Tibial nerve (tissue), 4 donors: ENCODE measurements at regions not wholly inside any gene's neighbourhood (a gene's known extent, or its start where the extent isn't known, plus 50 kb on each side); places are given as distances from the start of the nearest gene placed in this dataset.

Experiments used
- DNase-seq, 2 donors: peaks; one replicate each; pipeline ENCODE4 v3.0.0-alpha.2; 2019; ENCODE audit warnings: low spot score in 2 of 2
- H3K27ac ChIP-seq, 4 donors: fragments of 200-600 bp; sonication (generic) in 3 of 4; one replicate each; pipeline ENCODE4 v1.5.1; 2017 to 2019; ENCODE audit warnings: mild to moderate bottlenecking in 1 of 4
- H3K27me3 ChIP-seq, 2 donors: fragments of 200-600 bp; sonication (generic) in 1 of 2; one replicate each; pipeline versions ENCODE4 v1.5.1 to v1.6.0; 2017 to 2019
- H3K36me3 ChIP-seq, 3 donors: fragments of 200-600 bp; sonication (generic); one replicate each; pipeline ENCODE4 v1.5.1; 2018 to 2019
- H3K4me1 ChIP-seq, 4 donors: fragments of 200-600 bp; sonication (generic) in 3 of 4; one replicate each; pipeline ENCODE4 v1.5.1; 2017 to 2019
- H3K4me3 ChIP-seq, 4 donors: fragments of 200-600 bp; sonication (generic) in 3 of 4; one replicate each; pipeline ENCODE4 v1.5.1; 2017 to 2019; ENCODE audit warnings: mild to moderate bottlenecking in 1 of 4, moderate library complexity in 1 of 4
- H3K9me3 ChIP-seq, 4 donors: fragments of 200-600 bp; sonication (generic) in 3 of 4; one replicate each; pipeline ENCODE4 v1.5.1; 2017 to 2019
- CTCF ChIP-seq, 5 experiments: fragments of 200-600 bp in 3 of 5; fragments of 450-650 bp in 2 of 5; sonication (generic) in 3 of 5; IDR thresholded peaks; one replicate each; pipeline ENCODE4 v1.5.1; 2016 to 2019; ENCODE audit warnings: antibody characterized with exemption in 5 of 5, mild to moderate bottlenecking in 3 of 5, moderate library complexity in 2 of 5
- EP300 ChIP-seq, 2 donors: sonication (generic); formaldehyde crosslinking; IDR thresholded peaks; one replicate each; pipeline ENCODE4 v1.6.1; 2017; ENCODE audit warnings: antibody characterized with exemption in 2 of 2, mild to moderate bottlenecking in 1 of 2
- POLR2A ChIP-seq, 2 donors: fragments of 450-650 bp; IDR thresholded peaks; one replicate each; pipeline ENCODE4 v1.6.1; 2017; ENCODE audit warnings: antibody characterized with exemption in 2 of 2, mild to moderate bottlenecking in 2 of 2, moderate library complexity in 2 of 2
- WGBS, 2 donors: methylation state at CpG; one replicate each; pipeline ENCODE4 v1.1.5; 2018; 5-methylcytosine and 5-hydroxymethylcytosine counted together

GRCh38 chr18:27685091-27685490 lies 491.8 kb downstream of the CDH2 start:
- no peak for DNase-seq
- no peak overlapping the region for H3K27ac ChIP-seq
- no peaks in the 10 kb centered on the region for H3K4me1 ChIP-seq
- H3K36me3 ChIP-seq = no peaks in the 10 kb centered on the region
- TF ChIP-seq POLR2A (IDR thresholded peaks at IDR 0.05) = no peak
- TF ChIP-seq EP300 (IDR thresholded peaks at IDR 0.05) = no peak
- no peak for TF ChIP-seq CTCF (IDR thresholded peaks at IDR 0.05)
- WGBS, 2 donors = 56% methylated on average over 3 of the region's 3 CpGs
- H3K4me3 ChIP-seq = no peak overlapping the region
- no peaks in the 10 kb centered on the region for H3K27me3 ChIP-seq
- peaks cover 0 to 12% (median 4%) of the 10 kb centered on the region in 4 donors for H3K9me3 ChIP-seq

- no peak for DNase-seq
- no peaks in the 10 kb centered on the region for H3K4me1 ChIP-seq
- H3K27ac ChIP-seq = no peak overlapping the region
- no peak overlapping the region for H3K4me3 ChIP-seq
- H3K36me3 ChIP-seq = no peaks in the 10 kb centered on the region
- 82 to 95% methylated on average over 3 of the region's 3 CpGs for WGBS, 2 donors
- peaks cover 0 to 8% (median 0%) of the 10 kb centered on the region in 4 donors for H3K9me3 ChIP-seq
- TF ChIP-seq POLR2A (IDR thresholded peaks at IDR 0.05) = no peak
- no peaks in the 10 kb centered on the region for H3K27me3 ChIP-seq
Observed at GRCh38 chr18:27674411-27674810, 489.3 kb upstream of the CHST9 start.

- H3K27ac ChIP-seq = no peak overlapping the region
- no peaks in the 10 kb centered on the region for H3K36me3 ChIP-seq
- TF ChIP-seq CTCF (IDR thresholded peaks at IDR 0.05) (no peak), EP300 (IDR thresholded peaks at IDR 0.05) (no peak), POLR2A (IDR thresholded peaks at IDR 0.05) (no peak)
- WGBS, 2 donors = 89 to 98% methylated on average over 12 to 26 of the region's 27 CpGs
- H3K27me3 ChIP-seq = no peaks in the 10 kb centered on the region
- H3K9me3 ChIP-seq = peaks cover 0 to 8% (median 0%) of the 10 kb centered on the region in 4 donors
- no peak overlapping the region for H3K4me3 ChIP-seq
- no peaks in the 10 kb centered on the region for H3K4me1 ChIP-seq
- no peak for DNase-seq
Observed at GRCh38 chr18:27673861-27674260, 488.8 kb upstream of the CHST9 start.

- TF ChIP-seq CTCF (IDR thresholded peaks at IDR 0.05) (no peak), EP300 (IDR thresholded peaks at IDR 0.05) (no peak), POLR2A (IDR thresholded peaks at IDR 0.05) (no peak)
- H3K9me3 ChIP-seq = peaks cover 0 to under 1% (median 0%) of the 10 kb centered on the region in 4 donors
- no peak overlapping the region for H3K4me3 ChIP-seq
- no peak for DNase-seq
- H3K36me3 ChIP-seq = no peaks in the 10 kb centered on the region
- no peaks in the 10 kb centered on the region for H3K4me1 ChIP-seq
- no peaks in the 10 kb centered on the region for H3K27me3 ChIP-seq
- WGBS, 2 donors = 84 to 86% methylated on average over 1 of the region's 1 CpG
- no peak overlapping the region for H3K27ac ChIP-seq
Observed at GRCh38 chr18:27668158-27668557, 483.1 kb upstream of the CHST9 start.

GRCh38 chr18:27667064-27667463 lies 482.0 kb upstream of the CHST9 start:
- TF ChIP-seq CTCF (IDR thresholded peaks at IDR 0.05) (no peak), POLR2A (IDR thresholded peaks at IDR 0.05) (no peak), EP300 (IDR thresholded peaks at IDR 0.05) (no peak)
- no peak for DNase-seq
- Histone ChIP-seq H3K4me1 (no peaks in the 10 kb centered on the region), H3K4me3 (no peak overlapping the region), H3K9me3 (no peaks in the 10 kb centered on the region), H3K27ac (no peak overlapping the region), H3K27me3 (no peaks in the 10 kb centered on the region), H3K36me3 (no peaks in the 10 kb centered on the region)
- 74 to 81% methylated on average over 6 of the region's 6 CpGs for WGBS, 2 donors

- no peaks in the 10 kb centered on the region for H3K36me3 ChIP-seq
- no peak for DNase-seq
- no peak for TF ChIP-seq CTCF (IDR thresholded peaks at IDR 0.05)
- no peak for TF ChIP-seq POLR2A (IDR thresholded peaks at IDR 0.05)
- TF ChIP-seq EP300 (IDR thresholded peaks at IDR 0.05) = no peak
- no peak overlapping the region for H3K27ac ChIP-seq
- no peaks in the 10 kb centered on the region for H3K27me3 ChIP-seq
- H3K9me3 ChIP-seq = no peaks in the 10 kb centered on the region
- H3K4me1 ChIP-seq = no peaks in the 10 kb centered on the region
- H3K4me3 ChIP-seq = no peak overlapping the region
- 75 to 77% methylated on average over 3 of the region's 3 CpGs for WGBS, 2 donors
Observed at GRCh38 chr18:27666016-27666415, 480.9 kb upstream of the CHST9 start.
